ENCODE measurements at regions not wholly inside any gene's neighbourhood (a gene's known extent, or its start where the extent isn't known, plus 50 kb on each side); places are given as distances from the start of the nearest gene placed in this dataset.

DNA sequence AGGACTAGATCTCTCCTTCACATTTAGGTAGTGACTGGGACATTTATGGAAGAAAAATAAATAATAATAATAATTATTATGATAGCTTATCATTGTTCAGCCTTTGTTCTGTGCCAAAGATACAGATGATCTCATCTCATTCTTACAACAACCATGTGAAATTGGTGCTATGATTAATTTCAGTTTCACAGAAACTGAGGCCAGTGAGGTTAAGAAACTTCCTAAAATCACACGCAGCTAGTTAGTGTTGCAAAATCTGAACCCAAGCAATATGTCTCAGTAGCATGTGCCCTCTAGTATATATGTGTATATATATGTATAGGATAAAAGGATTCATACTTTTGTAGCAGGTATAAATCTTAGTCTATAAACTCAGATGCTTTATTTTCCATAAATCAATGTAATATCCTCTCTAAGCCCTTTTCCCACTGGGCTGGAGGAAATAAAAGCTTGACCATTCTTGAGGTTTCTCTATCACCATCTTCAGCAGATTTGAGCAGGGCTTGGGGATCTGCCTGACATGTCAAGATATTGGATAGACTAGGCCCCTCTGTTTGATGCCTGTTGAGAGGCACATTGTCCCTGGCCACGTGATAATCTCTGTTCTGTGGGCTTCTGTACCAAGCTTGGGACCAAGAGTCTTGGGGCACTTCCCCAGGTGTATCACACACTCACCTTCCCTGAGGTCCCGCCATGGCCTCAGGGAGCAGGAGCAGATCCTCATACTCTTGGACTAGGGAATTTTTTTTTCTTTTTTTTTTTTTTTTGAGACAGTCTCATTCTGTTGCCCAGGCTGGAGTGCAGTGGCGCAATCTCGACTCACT is 172.6 kb upstream of the NRP1 start:
- no peaks in the 10 kb centered on the region for H3K9me3 ChIP-seq (replicated peaks)
- no peaks in the 10 kb centered on the region for H3K27me3 ChIP-seq (replicated peaks)
- no peak for DNase-seq (ENCODE audit: low read depth in 1 of 2, low spot score in 2 of 2)
- no peak overlapping the region for H3K27ac ChIP-seq
- H3K4me1 ChIP-seq (replicated peaks): peaks cover 25% of the 10 kb centered on the region
- no peaks in the 10 kb centered on the region for H3K36me3 ChIP-seq
- no peak overlapping the region for H3K4me3 ChIP-seq

DNA sequence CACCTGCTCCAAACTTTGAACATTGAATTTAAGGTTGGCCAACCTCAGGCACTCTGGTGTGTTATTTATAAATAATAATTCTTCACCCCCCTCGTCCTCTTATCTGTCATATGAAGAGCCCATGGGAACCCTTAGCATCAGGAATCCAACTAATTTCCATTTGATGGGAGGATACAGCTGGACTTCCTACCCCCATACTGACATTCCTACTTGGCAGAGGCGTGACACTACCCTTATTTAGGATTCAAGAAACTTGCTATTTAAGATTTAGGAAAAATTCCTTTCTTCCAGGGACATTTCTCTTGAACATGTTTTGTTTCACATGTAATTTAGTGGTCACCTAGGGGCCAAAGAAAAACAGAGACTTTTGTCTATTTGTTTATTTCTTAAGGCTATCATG is 171.9 kb upstream of the NRP1 start:
- DNase-seq (ENCODE audit: low read depth in 1 of 2, low spot score in 2 of 2): no peak
- Histone ChIP-seq H3K4me1 (replicated peaks) (peaks cover 25% of the 10 kb centered on the region), H3K27me3 (replicated peaks) (no peaks in the 10 kb centered on the region), H3K36me3 (no peaks in the 10 kb centered on the region), H3K9me3 (replicated peaks) (no peaks in the 10 kb centered on the region), H3K27ac (no peak overlapping the region), H3K4me3 (no peak overlapping the region)

- no peaks in the 10 kb centered on the region for H3K36me3 ChIP-seq
- H3K4me3 ChIP-seq: no peak overlapping the region
- DNase-seq (ENCODE audit: low read depth in 1 of 2, low spot score in 2 of 2): no peak
- H3K4me1 ChIP-seq (replicated peaks): no peaks in the 10 kb centered on the region
- H3K9me3 ChIP-seq (replicated peaks): no peaks in the 10 kb centered on the region
- H3K27me3 ChIP-seq (replicated peaks): no peaks in the 10 kb centered on the region
- no peak overlapping the region for H3K27ac ChIP-seq
These were observed 166.7 kb upstream of the NRP1 start for GRCh38 chr10:33501161-33501560.

DNA sequence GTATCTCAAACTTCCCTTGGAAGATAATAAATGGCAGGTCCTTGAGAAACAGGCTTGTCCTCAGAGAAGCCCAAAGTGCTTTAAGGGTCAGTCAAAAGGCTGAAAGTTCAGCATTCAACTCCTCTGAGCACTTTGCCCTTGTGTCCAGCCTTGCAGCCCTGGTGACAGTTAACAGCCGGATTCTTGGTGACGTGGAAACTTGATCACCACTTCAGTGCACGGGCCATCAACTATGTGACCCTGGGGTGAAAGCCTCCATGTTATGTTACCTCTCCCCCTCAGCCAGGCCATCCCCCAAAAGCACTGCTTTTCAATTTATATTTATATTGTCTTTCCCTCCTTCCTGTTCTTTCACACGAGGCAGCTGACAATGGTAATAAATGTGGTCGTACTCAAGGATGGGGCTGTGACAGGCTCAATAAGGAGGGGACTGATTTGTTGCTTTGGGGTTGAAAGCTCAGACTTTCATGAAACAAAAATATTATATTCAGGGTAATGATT is 164.0 kb upstream of the NRP1 start:
- no peaks in the 10 kb centered on the region for H3K9me3 ChIP-seq (replicated peaks)
- H3K36me3 ChIP-seq: no peaks in the 10 kb centered on the region
- H3K27ac ChIP-seq: no peak overlapping the region
- no peaks in the 10 kb centered on the region for H3K4me1 ChIP-seq (replicated peaks)
- H3K27me3 ChIP-seq (replicated peaks): no peaks in the 10 kb centered on the region
- no peak for DNase-seq (ENCODE audit: low read depth in 1 of 2, low spot score in 2 of 2)
- H3K4me3 ChIP-seq: no peak overlapping the region

DNA sequence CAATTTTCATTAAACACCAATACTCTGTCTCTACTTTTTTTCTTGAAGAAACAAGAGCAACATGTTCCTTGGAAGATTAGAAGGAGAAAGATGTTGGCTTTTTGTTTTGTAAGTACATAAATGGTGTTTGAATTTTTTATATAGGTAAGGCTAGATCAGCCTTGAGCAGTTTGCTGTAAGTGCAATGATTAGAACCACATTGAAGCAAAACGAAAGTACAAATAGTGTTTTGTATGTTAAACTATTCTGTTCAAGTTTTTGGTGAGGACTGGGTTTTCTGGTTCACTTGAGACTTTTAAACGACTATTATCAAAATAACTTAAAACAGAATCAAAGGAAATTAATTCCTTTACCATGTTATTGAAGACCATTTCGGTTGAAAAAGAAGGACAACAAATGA is 162.9 kb upstream of the NRP1 start:
- Histone ChIP-seq H3K36me3 (no peaks in the 10 kb centered on the region), H3K4me3 (no peak overlapping the region), H3K27me3 (replicated peaks) (no peaks in the 10 kb centered on the region), H3K9me3 (replicated peaks) (no peaks in the 10 kb centered on the region), H3K4me1 (replicated peaks) (no peaks in the 10 kb centered on the region), H3K27ac (no peak overlapping the region)
- no peak for DNase-seq (ENCODE audit: low read depth in 1 of 2, low spot score in 2 of 2)

- no peak overlapping the region for H3K27ac ChIP-seq
- H3K27me3 ChIP-seq (replicated peaks): no peaks in the 10 kb centered on the region
- no peak for DNase-seq (ENCODE audit: low read depth in 1 of 2, low spot score in 2 of 2)
- no peaks in the 10 kb centered on the region for H3K36me3 ChIP-seq
- H3K4me3 ChIP-seq: no peak overlapping the region
- H3K9me3 ChIP-seq (replicated peaks): no peaks in the 10 kb centered on the region
- H3K4me1 ChIP-seq (replicated peaks): no peaks in the 10 kb centered on the region
These were observed 161.6 kb upstream of the NRP1 start for GRCh38 chr10:33496096-33496495.

DNA sequence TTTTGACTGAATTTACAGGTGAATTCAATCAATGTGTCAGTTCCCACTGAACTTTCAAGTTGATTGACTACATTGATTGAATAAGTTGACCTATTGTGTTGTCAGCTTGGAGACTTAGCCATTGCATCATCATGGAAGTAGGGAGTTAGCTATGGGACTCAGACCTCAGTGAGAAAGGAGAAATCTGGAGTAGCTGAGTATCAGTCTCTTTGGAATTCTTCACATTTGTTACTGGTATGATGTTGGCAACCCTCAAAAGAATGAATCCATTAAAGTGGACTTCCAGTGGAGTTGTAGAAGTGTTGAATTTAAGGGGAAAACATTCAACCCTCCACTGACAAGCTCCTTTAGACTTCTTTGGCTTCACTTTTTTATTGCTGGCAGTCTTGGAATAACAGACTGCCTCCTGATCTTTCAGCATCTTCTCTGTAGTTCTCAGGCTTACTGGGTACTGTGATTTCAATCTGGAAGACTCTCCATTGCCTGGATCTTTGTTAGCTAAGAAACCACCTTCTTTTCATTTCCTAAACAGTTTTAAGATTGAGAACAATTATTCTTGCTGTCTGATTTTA is 160.3 kb upstream of the NRP1 start:
- H3K4me1 ChIP-seq (replicated peaks): no peaks in the 10 kb centered on the region
- no peak overlapping the region for H3K4me3 ChIP-seq
- no peaks in the 10 kb centered on the region for H3K27me3 ChIP-seq (replicated peaks)
- DNase-seq (ENCODE audit: low read depth in 1 of 2, low spot score in 2 of 2): no peak
- H3K36me3 ChIP-seq: no peaks in the 10 kb centered on the region
- H3K27ac ChIP-seq: no peak overlapping the region
- H3K9me3 ChIP-seq (replicated peaks): no peaks in the 10 kb centered on the region

- no peak for DNase-seq (ENCODE audit: low read depth in 1 of 2, low spot score in 2 of 2)
- Histone ChIP-seq H3K9me3 (replicated peaks) (no peaks in the 10 kb centered on the region), H3K36me3 (no peaks in the 10 kb centered on the region), H3K27me3 (replicated peaks) (no peaks in the 10 kb centered on the region), H3K27ac (no peak overlapping the region), H3K4me1 (replicated peaks) (no peaks in the 10 kb centered on the region), H3K4me3 (no peak overlapping the region)
These were observed 159.5 kb upstream of the NRP1 start for GRCh38 chr10:33493978-33494377.

DNA sequence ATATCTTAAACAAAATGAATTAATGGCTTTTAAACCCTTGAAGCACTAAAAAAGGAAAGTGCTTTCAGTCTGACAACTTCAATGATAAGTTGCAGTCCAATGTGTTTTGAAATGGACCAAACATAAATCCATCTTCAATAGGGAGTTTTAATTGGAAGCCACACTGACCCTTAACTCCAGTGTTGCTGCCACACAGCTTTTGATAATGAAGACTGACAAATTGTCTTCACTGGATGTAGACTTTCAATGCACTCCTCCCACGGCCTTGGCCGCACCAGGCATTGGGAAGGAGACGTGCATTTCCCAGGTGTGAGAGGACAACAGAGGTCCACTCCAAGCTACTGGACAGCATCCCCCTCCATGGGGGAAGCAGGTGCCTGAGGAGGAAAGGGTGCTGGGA is 159.0 kb upstream of the NRP1 start:
- no peak overlapping the region for H3K27ac ChIP-seq

DNA sequence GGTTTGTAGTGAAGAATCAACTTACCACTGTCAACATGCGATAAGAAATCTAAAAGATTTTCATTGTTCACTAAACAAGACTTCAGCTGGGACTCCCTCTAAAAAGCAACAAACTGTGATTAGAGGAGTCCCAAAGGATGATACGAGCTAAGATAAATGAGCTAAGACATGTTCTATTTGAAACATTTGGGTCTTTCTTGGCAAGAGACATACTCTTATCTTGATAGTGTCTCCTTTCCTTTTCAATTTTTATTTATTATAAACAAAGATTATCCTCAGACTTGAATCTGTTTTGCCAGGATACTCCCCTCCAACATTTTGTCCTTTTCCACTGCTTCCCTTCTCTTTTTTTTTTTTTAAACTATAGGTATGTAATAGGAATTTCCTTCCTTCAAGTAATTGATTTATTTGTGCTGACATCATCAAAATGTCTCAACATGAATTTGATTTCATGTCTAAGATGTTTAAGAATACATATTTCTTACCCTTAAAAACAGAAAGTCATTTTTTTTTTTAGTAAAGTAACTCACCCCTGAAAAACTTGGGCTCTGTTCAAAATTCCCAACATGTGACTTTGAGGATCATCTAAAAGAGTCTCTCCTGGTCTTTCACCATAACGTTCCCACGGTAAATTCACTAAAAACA is 158.4 kb upstream of the NRP1 start:
- no peak for DNase-seq (ENCODE audit: low read depth in 1 of 2, low spot score in 2 of 2)
- H3K36me3 ChIP-seq: no peaks in the 10 kb centered on the region
- H3K27me3 ChIP-seq (replicated peaks): no peaks in the 10 kb centered on the region
- no peak overlapping the region for H3K27ac ChIP-seq
- no peaks in the 10 kb centered on the region for H3K9me3 ChIP-seq (replicated peaks)
- H3K4me1 ChIP-seq (replicated peaks): no peaks in the 10 kb centered on the region
- H3K4me3 ChIP-seq: no peak overlapping the region

More for the DNA sequence above, 159.0 kb upstream of the NRP1 start:
- no peaks in the 10 kb centered on the region for H3K9me3 ChIP-seq (replicated peaks)
- no peak for DNase-seq (ENCODE audit: low read depth in 1 of 2, low spot score in 2 of 2)
- no peaks in the 10 kb centered on the region for H3K27me3 ChIP-seq (replicated peaks)
- H3K36me3 ChIP-seq: no peaks in the 10 kb centered on the region
- H3K4me3 ChIP-seq: no peak overlapping the region
- H3K4me1 ChIP-seq (replicated peaks): no peaks in the 10 kb centered on the region

DNA sequence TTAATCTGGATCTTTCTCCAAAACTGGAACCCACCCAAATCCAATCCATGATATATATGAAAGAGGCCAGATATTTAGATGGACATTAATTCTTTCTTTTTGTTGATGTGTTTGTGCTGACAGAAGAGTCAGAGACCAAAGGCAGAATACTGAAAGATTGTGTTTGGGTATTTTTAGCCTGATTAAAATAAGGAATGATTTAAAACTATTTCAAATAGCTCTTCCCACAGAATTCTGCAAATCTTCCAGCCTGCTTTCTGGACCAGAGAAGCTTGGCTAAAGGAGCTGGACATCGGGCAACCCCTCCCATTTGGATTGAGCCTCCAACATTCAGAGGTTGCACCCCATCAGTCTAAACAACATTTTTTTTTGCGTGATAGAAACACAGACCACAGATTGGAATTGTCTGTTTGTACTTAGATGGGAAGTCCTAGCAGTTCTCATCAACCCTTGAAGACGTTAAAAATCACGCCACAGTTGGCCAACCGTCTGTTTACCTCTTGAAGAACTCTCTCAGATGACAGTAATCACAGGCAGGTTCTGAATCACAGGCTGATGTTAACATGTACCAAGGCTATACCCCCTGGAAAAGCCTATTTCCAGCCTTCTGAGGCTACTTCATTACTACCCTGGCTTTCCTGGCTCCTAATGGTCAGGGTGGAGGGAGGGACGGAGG is 155.2 kb upstream of the NRP1 start:
- Histone ChIP-seq H3K4me3 (no peak overlapping the region), H3K4me1 (replicated peaks) (peaks cover 16% of the 10 kb centered on the region), H3K9me3 (replicated peaks) (no peaks in the 10 kb centered on the region), H3K36me3 (no peaks in the 10 kb centered on the region), H3K27ac (no peak overlapping the region), H3K27me3 (replicated peaks) (no peaks in the 10 kb centered on the region)
- no peak for DNase-seq (ENCODE audit: low read depth in 1 of 2, low spot score in 2 of 2)

DNA sequence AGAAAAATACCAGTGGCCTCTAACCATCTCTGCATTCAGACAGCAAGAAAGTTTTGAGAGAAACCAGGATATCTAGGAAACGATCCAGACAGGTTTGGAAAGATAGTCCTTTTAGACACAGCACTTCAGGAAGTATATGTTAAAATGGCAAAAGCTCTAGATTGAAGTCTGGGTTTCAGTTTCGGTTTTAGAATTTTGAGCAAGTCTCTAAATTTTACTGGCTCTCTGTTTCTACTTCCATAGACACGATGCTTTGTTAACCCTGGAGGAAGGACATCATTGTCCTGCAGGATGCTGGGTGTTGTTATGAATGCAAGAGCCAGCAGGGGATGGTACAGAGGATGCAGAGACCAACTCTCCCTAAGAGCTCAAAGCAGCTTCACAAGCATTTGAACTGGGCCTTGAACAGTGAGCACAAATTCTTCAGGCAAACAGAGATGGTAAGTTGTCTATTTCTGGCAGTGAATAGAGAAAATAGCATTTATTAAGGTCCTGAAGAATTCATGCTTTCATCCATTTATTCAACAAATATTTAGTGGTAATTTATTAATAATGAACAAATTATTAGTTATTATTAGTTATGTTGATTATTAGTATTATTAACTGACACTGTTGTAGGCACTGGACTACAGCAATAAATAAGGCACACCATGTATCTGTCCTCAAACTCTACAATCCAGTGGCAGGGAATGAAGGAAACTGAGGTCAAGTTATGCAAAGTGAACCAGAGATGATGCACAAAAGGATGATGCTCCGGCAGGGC is 152.7 kb upstream of the NRP1 start:
- no peaks in the 10 kb centered on the region for H3K27me3 ChIP-seq (replicated peaks)
- H3K4me3 ChIP-seq: no peak overlapping the region
- no peaks in the 10 kb centered on the region for H3K36me3 ChIP-seq
- peak in 1 of 2 experiments; percentile 22 for DNase-seq (ENCODE audit: low read depth in 1 of 2, low spot score in 2 of 2)
- H3K4me1 ChIP-seq (replicated peaks): peaks cover 21% of the 10 kb centered on the region
- no peaks in the 10 kb centered on the region for H3K9me3 ChIP-seq (replicated peaks)
- no peak overlapping the region for H3K27ac ChIP-seq

DNA sequence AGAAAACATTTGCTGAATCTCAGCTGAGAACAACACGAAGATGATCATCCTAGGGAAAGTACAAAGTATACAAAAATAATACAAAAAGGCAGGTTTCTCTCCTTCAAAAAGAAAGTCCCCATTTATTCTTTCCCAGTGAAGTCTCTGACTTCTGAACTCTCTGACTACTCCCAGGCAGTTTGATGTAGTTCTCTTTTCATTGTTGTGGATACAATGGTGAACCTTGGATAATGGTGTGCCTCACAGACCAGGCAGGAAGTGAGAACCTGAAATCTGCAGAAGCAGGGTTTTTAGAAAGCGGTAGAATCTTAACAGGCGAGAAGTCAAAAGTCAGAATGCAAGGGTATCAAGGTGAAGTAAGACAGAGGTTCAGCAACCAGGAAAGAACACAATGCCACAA is 150.8 kb upstream of the NRP1 start:
- H3K4me3 ChIP-seq: no peak overlapping the region
- H3K36me3 ChIP-seq: no peaks in the 10 kb centered on the region
- no peaks in the 10 kb centered on the region for H3K27me3 ChIP-seq (replicated peaks)

More for the DNA sequence above, 150.8 kb upstream of the NRP1 start:
- no peak for DNase-seq (ENCODE audit: low read depth in 1 of 2, low spot score in 2 of 2)
- H3K27ac ChIP-seq: 0 out of 2 replicates have a peak overlapping the region, but pooled peaks have one; percentile 29
- H3K9me3 ChIP-seq (replicated peaks): no peaks in the 10 kb centered on the region
- H3K4me1 ChIP-seq (replicated peaks): peaks cover 21% of the 10 kb centered on the region

Measured in SJSA1 (cell line).